HG02885 (cell line): ENCODE measurements at regions not wholly inside any gene's neighbourhood (a gene's known extent, or its start where the extent isn't known, plus 50 kb on each side); places are given as distances from the start of the nearest gene placed in this dataset.

Source experiments
- ATAC-seq: cut with Tn5 transposase; IDR thresholded peaks from one replicate; pipeline ENCODE4 v1.9.1; 2021; ENCODE audit warnings: mild to moderate bottlenecking; ENCODE audit not compliant: unreplicated experiment, poor library complexity

DNA sequence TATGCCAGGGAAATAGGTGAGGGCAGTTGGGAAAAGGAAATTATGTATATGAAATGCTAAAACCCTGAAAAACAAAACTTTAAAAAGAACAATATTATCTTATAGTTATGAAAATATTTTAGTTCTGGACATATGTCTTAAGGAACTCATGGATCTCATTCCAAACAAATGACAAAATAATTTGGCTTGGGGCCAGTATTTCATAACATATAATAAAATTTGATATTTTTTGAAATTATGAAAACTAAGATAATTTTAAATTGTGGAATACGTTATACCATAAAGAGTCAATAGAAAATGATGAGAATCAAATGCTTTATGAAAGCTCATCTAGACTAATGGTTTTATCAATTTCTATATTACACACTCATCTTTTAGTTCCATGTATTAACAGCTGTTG lies 173.8 kb upstream of the DCN start:
- no peak for ATAC-seq

DNA sequence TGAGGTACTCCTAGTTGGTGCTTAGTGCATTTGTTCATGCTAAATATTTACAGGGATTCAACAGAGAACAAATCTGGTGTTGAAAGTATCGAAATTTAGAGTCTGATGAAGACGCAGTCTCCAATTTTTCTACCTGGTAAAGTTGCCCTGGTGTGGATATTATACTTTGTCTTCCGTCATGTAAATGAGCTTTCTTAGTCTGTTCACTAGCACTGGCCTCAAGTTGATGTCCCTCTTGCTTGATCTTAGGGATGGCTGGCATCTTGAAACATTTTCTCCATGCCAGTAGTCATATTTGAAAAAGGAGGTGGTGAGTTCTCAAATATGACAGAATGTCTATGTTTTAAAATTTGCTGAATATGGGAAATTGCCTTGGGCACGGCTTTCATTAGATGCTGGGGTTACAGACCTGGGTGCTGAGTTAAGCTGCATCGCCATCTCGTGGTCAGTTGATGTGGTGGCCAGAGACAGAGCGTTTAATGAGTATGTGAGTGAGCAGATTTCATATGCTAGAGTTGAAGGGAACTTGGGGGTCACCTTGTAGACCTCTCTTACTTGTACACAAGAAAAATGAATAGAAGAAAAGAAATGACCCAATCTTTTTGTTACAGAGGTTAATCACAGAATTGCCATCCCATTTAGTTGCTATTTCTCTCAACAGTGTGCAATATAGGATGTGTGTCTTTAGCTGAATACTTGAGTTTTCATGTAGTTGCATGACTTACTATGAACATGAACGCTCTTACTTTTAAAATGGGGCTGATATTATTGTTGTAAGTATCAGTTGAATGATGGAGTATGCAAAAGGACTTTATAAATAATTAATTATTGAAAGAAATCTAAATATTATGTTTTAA lies 172.8 kb upstream of the DCN start:
- peak; percentile 96 for ATAC-seq

DNA sequence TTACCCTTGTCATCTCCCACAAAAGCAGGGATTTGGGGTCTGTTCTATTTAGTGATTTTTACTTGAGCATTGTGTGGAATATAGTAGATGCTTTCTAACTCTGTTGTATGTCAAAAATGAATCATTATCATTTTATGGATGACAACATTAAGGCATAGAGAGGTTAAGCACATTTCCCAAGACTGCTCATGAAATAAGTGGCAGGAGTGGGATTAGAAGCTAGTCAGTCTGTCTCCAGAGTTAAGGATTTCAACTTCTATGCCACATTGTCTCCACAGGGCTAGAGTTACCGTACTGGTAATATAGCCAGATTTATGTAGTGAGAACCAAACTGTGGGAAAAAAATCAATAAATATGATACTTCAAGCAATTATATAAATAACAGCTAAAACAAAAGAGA lies 170.6 kb upstream of the DCN start:
- ATAC-seq = no peak

DNA sequence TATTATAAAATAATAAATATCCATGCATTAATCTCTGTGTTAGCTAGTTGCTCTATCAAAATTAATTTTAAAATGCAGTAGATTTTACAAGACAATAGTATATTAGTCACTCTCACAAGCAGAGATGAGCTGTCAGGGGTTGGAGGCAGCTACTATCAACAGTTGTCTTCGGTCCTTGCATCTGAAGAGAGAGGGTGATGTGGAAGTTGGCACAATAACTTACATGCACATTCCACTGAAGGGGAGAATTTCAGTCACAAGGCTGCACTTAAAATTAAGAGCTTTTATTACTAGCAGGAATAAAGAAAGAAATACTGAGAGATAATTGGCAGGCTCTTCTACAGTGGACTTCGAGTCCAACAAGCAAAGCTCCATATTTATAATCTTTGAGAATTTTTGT lies 166.9 kb upstream of the DCN start:
- no peak for ATAC-seq

DNA sequence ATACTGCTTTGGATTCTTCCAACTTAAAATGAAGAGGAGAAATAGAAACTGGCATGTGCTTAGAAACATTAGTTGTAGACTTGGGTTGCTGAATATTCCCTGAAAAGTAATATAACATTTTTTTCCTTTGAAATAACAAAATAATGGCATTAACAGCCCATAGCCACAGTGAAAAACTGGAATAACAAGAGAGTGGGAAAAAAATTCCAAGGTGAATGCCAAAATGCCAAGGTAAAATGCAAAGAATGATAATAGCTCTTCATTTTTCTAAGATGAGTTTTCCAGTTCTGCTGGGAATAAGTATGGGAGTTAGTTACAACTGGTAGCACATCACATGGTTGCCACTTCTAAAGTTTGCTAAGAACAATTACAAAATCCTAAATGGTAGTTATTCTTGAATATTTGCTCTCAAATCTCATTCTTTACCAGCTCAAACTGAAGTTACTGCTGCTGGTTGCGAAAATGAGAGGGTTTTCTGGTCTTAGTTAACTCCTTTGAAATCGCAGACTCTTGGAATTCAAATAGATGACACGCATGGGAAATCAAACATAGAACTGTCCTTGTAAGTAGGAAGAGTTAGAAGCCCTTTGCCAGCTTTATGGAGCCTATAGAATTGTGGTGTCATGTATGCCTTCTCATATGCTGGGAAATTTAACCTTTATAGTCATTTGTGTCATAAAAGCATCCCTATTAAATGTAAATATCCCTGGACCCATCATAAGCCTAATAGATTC lies 165.0 kb upstream of the DCN start:
- ATAC-seq = no peak

DNA sequence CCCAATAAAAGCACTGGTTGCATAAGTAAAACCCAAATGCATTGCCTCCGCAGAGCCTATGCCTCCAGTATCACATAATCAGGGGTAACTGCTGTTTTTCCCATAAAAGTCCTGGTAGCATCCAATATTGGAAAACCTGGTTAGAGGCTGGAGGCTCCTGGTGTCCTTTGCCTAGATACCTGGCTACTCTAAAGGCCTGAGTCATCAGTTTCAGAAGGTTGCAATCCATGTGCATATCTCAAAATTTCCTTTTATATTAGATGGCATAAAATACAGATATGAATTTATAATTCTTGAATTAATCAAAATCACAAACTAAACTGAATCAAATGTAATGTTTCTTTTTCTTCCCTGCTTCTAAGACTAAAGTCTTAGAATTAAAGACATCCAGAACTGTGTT lies 164.2 kb upstream of the DCN start:
- ATAC-seq = no peak

DNA sequence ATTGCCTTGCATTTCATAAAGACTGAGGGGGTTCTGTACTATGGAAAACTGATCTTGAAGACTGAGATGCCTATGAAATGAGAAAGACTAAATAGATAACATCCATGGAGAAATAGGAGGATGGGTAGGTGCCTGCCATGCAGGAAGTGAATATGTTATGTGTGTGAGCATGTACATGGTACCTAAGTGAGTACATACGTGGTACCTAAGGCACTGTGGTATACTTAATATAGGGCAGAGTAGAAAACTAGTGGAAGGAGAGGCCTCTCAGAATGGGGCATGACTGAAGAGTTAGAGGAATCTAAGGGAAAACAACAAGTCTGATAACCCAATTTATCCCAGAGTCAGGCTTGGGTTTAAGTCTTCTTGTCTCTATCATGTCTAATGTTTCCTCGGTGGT lies 161.8 kb upstream of the DCN start:
- ATAC-seq = no peak

DNA sequence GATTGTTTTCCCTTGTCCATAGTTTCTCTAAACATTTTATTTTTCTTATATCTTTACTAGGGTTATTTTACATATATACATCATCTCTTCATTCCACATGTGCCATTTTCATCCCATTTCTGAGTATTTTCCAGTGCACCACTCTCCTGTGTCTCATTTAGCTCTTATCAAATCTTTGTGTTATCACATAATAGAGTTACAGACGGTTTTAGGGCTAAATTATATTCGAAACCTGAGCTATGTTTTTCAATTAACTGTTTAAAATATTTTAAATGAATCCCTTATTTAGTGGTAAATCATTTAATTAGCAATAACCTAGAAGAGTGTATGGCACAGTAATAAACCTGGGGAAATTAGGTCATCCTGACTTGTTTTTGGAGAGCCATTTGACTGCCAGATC lies 160.4 kb upstream of the DCN start:
- no peak for ATAC-seq

DNA sequence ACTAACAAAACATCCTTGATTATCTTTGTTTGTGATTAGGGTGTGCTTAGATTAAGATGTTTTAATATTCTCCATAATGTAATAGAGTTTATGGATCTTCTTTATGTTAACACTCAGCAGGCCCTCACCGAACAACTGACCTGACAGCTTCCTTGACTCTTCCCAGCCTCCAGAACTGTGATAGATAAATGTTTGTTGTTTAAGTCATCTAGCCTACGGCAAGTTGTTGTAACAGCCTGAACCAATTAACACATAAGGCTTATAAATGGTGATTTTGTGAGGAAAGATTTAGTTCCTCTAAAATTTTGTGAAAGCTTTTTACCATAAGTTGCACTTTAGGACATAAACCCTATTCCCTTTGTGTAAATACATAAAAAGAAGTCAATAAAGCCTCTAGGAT lies 156.5 kb upstream of the DCN start:
- ATAC-seq = no peak

DNA sequence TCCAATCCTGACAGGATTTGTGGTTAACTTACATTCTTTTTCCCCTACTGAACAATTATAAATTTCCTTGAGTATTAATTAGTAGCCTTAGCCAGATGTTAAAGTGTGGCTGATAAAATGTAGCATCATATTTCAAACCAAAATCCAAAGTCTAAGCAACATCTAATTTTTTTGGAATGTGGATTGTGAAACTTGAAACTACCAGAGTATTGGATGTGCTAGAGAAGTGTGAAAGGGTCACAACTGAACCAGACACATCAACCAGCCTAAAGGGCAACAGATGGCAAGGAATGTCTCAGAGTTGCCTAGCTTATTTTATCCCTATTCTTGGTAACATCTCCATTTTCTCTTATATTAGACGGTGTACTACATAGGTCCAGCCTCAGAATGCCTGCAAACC lies 153.1 kb upstream of the DCN start:
- no peak for ATAC-seq

DNA sequence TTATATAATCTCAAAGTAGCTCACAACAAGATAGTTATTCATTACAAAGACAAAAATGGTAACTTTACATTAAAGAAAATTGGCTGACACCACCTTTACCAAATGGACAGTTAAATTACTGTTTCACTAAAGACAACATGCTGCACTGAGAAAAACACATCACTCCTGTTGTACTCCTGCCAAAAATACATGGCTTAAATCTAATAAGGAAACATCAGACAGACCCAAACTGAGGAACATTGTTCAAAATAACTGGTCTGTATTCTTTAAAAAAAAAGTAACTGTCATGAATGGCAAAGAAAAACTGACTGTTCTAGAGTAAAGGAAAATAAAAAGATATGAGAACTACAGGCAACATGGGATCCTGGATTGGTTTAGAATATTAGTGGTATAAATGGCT lies 151.3 kb upstream of the DCN start:
- no peak for ATAC-seq

DNA sequence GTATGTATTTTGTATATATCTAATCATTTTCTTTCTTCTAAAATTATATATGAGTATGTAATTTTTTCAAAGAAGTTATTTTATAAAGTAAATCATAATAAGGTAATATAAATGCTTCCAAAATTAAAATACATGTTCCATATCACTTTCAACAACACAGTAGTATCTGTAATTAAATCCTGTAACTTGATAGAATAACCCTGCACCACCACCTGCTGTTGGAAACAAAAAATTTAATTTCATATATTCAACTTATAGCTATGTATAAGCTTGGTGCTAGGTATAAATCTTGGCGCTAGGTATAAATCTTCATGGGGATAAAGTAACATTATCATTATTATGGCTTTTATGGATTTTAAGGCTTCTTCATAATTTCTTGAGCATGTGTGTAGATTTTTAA lies 149.7 kb upstream of the DCN start:
- ATAC-seq = no peak

DNA sequence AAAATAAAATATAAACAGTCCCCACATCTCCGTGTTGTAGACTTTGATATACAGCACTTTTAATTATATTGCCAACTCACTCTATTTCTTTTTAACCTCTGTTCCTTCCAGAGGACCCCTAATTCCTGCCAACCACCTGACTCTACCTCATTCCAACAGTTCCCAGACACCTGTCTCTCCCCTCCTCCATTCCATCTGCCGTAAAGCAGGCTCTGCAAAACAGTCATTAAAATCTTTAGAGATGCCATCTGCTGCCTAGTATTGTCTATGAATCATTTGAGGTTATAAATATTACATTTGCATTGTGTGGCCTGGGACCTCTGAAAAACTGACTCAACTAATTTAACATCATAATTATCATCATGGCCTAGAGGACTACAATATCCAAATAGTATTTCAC lies 148.8 kb upstream of the DCN start:
- no peak for ATAC-seq

DNA sequence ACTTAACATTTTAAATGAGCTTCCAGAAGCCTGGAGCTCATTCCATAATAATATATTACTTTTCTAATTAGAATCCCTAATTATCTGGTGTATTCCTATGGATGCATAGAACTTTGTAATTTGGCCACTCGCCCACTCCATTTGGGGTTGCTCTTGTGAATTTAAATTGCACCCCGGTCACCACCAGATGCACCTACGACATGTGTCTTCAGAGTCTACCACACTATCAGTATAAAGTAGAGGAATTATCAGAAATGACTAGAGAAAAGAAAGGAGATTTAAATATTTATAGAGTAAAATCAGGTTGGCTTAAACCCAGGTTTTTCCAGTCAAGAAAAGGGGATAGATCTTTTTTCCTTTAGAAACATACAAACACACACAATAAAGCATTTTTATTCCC lies 145.8 kb upstream of the DCN start:
- ATAC-seq = no peak

DNA sequence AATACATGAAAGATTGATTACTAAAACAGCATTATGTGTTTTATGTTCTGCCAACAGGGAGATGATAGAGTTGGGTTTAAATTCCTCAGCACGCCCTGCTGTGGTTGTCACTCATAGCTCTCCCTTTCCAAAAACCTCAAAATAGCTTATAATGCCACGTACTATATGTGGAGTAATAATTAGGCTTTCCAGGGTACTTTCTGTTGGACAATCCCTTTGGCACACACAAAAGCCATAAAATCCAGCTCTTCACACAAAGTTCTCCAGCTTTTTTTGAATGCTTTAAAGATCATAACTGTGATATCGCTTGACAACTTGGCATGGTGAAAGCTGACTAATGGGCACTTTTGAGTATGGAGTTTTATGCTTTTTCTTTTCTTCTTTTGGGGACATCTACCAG lies 145.3 kb upstream of the DCN start:
- no peak for ATAC-seq

DNA sequence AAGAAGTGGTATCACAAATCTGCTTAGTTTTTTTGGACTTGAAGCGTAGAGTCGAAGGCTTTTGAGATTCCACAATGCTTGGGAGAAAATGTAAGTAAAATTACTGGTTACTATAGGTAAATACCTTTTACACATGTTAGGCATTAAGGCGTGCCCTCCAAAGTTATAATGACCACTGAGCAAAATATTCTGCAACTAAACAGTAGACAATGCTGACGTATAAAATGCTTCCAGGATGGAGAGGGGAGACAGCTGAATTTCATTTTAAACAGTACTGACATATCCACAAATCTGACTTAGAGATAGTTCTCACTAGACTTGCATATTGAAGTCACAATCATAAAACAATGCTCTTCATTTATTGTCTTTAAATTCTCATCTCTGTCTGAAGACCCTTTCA lies 144.5 kb upstream of the DCN start:
- no peak for ATAC-seq

DNA sequence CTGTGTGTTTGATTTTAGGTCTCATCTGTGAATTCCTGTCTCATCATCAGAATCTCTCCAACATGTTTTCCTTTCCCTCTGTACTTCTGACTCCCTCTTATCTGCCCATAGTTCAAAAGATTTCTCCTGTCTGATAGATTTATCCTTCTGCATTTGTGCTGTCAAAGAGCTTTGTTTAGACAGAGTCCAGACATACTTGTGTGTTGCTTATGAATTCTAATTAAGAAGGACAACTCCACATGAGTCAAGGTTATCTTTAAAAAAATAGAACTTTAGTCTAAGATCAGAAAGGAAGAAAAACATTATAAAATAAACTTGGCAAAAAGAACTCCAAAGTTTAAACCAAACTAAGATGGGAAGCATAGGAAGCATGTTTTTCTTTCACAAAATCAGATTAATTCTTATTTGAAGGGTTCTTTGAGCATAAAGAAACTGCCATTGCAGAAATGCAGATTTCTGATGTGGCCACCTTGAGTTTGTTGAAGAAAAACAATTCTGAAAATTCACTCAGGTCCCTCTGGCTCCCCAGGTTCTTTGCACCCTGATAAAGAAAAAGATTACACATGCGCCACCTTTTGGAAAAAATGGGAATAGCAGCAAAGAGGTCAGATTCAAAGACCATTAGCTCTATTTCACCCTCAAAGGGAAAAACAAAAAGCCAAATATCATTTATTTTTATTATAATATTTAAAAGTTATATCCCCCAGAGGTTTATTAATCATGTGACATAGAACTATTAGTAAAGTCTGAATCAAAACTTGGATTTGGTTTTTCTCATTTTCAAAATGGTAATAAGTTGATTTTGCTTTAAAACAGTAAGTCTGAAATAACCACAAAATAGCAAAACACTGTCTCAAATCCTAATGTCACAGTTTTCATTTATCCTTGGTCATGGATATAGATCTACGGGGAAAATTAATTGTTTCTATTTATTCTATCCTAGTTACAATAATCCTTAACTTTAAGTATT lies 143.7 kb upstream of the DCN start:
- ATAC-seq = peak; percentile 85

DNA sequence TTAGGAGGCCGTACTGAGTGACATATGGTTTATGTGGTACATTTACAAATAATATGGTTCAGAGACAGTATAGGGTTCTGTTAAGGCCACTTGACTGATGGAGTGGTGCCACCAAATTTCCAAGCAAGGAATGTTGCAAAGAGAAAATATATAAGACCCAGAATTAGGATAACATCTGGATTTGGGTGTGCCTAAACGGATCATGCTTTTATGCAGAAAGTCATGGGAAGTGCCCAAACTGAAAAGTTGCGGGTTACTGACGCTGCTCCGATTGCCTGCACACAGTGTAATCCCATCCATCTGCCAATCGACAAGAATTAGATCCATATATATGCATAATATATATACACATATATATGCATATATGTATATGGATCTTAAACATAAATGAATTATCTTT lies 138.4 kb upstream of the DCN start:
- no peak for ATAC-seq

DNA sequence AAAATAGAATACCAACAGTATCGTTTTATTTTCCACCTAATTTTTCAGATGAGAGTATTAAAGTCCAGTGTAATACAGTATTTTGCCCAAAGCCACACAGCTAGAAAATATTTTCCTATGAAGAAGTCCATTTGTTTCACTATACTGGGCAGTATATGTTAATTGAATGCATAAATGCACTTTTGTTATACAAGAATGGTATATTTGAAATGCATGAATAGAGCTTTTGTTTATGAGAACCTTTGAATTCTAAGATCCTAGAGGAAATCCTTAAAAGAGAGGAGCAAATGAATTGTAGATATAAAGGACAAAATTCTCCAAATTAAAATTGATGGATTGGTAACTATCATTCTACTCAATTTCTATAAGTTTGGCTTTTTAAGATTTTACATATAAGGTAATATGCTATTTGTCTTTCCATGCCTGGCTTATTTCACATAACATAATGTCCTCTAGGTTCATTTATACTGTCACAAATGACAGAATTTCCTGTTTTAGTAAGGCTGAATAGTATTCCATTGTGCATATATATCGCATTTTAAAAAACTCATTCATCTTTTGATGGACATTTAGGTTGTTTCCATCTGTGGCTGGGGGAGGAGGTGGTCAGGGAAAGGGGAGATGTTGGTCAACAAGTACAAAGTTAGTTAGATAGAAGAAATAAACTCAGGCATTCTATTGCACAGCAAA lies 136.6 kb upstream of the DCN start:
- no peak for ATAC-seq

DNA sequence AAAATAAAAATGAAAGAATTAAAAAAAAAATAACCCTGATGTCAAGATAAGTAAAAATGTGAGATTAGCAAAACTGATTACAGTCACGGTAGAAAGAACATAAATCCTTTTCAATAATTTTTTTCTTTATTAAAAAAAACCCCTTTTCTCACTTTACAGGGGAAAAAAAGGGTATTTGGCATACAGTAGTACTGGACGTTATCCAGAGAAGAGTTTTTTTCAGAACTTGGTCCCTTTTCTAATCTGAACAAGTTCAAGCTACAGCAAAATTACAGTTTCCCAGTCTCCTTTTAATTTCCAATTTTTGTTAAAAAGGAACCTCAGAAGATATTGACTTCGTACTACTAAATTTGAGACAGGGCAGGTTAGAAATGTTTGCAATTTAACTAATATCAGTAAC lies 134.7 kb upstream of the DCN start:
- no peak for ATAC-seq
